T-helper 1 cell treated with Interleukin-12 subunit alpha and Interleukin-12 subunit beta and Interleukin-4 antibody, amounts not matched to agents 30 μg/mL and 1 μg/mL, for 36 hours (primary cell): ENCODE measurements at regions not wholly inside any gene's neighbourhood (a gene's known extent, or its start where the extent isn't known, plus 50 kb on each side); places are given as distances from the start of the nearest gene placed in this dataset.

ENCODE experiments used
- H3K27ac Mint-ChIP-seq: one replicate; pipeline ENCODE4 v1.8.0; 2021; ENCODE audit warnings: mild to moderate bottlenecking, mixed read lengths
- H3K27me3 Mint-ChIP-seq: one replicate; pipeline ENCODE4 v1.8.0; 2021; ENCODE audit warnings: low read depth, mixed read lengths
- H3K36me3 Mint-ChIP-seq: one replicate; pipeline ENCODE4 v1.8.0; 2021; ENCODE audit warnings: low read depth, mixed read lengths
- H3K4me1 Mint-ChIP-seq: one replicate; pipeline ENCODE4 v1.8.0; 2021; ENCODE audit warnings: low read depth, mixed read lengths
- H3K4me3 Mint-ChIP-seq: one replicate; pipeline ENCODE4 v1.8.0; 2021; ENCODE audit warnings: mild to moderate bottlenecking, moderate library complexity, mixed read lengths
- H3K9me3 Mint-ChIP-seq: one replicate; pipeline ENCODE4 v1.8.0; 2021; ENCODE audit warnings: mixed read lengths

GRCh38 chr5:22928821-22929482, 75.8 kb upstream of the CDH12 start:
- no peaks in the 10 kb centered on the region for H3K36me3 Mint-ChIP-seq
- H3K4me3 Mint-ChIP-seq = no peak overlapping the region
- peaks cover 30% of the 10 kb centered on the region for H3K9me3 Mint-ChIP-seq
- no peaks in the 10 kb centered on the region for H3K4me1 Mint-ChIP-seq
- no peak overlapping the region for H3K27ac Mint-ChIP-seq
- H3K27me3 Mint-ChIP-seq = no peaks in the 10 kb centered on the region

DNA sequence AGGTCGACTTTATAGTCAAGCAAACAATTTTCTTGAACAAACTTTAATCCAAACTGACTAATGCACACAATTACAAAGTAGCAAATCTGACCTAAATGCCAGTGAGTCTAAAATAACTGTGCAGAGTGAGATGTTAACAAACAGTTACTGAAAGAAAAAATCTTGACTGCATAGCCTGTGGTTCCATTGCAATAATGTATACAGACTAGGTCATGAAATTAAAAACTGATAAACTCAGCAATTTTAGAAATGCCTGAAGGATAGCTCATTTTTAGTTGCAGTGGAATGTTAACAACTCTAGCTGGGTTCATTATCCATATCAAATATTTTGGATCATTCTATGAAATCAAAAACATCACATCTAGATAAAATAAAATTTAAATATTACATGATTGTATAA, 73.4 kb upstream of the CDH12 start:
- Mint-ChIP-seq H3K9me3 (peaks cover 12% of the 10 kb centered on the region), H3K36me3 (no peaks in the 10 kb centered on the region), H3K4me1 (no peaks in the 10 kb centered on the region), H3K27me3 (no peaks in the 10 kb centered on the region), H3K4me3 (no peak overlapping the region), H3K27ac (no peak overlapping the region)

DNA sequence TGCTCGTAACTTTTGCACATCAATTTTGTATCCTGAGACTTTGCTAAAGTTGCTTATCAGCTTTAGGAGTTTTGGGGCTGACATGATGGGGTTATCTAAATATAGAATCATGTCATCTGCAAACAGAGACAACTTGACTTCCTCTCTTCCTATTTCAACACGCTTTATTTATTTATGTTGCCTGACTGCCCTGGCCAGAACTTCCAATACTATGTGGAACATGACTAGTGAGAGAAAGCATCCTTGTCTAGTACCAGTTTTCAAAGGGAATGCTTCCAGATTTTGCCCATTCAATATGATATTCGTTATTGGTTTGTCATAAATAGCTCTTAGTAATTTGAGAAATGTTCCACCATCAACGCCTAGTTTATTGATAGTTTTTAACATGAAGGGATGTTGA, 65.4 kb upstream of the CDH12 start:
- Mint-ChIP-seq H3K27ac (no peak overlapping the region), H3K27me3 (no peaks in the 10 kb centered on the region), H3K36me3 (no peaks in the 10 kb centered on the region), H3K4me3 (no peak overlapping the region), H3K9me3 (peaks cover 12% of the 10 kb centered on the region), H3K4me1 (no peaks in the 10 kb centered on the region)

DNA sequence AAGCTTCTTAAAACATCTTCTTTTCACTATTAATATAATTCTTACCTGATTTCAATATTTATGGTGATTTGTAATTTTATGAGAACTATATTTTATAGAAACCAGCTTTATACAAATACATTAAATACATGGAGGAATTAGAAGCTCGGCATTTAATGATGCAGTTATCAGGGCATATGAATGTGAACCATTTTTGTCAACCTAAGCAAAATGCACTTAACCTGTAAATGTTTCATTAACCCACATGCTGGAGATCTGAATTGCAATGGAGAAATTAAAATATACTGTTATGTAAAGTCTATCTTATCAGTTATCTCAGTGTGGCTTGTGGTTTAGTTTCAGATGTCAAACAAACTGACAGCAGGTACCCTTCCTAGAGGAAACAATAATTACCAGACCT, 63.2 kb upstream of the CDH12 start:
- no peak overlapping the region for H3K27ac Mint-ChIP-seq
- peaks cover 12% of the 10 kb centered on the region for H3K9me3 Mint-ChIP-seq
- no peak overlapping the region for H3K4me3 Mint-ChIP-seq
- H3K27me3 Mint-ChIP-seq = no peaks in the 10 kb centered on the region
- no peaks in the 10 kb centered on the region for H3K4me1 Mint-ChIP-seq
- no peaks in the 10 kb centered on the region for H3K36me3 Mint-ChIP-seq

DNA sequence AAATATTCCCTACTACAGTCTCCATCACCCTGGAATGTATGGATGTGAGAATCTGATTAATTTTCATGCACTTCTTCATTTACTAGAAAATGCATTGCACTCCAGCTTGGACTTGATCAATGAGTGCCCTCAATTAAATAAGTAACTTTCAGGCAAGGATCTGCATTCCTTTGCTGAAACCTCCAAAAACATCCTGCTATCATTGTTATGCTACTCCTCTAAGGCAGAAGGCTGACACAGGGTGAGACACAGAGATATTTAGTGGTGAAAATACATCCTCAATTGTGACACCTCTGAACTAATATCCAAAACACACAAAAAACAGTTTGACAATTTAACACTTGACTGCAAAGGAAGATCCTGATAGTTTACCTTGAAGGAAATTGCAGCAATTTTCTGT, 57.9 kb upstream of the CDH12 start:
- peaks cover 5% of the 10 kb centered on the region for H3K9me3 Mint-ChIP-seq
- H3K36me3 Mint-ChIP-seq = no peaks in the 10 kb centered on the region

DNA sequence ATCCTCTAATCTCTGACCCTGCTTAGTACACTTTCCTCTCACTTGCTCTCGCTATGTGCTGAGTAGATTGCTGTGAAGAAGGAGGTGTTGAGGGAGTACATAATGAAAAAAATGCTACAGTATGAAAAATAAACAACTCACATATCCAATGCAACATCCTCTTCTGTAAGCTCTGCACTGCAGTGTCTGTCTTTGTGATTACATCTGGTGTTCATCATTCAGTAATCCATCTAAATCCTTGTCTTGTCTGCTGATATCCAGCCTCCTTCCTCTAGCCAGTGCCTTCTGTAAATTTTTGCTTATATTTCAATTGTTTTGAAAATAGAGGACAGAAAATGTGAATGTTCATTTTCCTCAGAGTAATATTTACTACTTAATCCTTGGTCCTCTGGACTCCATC, 57.4 kb upstream of the CDH12 start:
- Mint-ChIP-seq H3K27me3 (no peaks in the 10 kb centered on the region), H3K27ac (no peak overlapping the region), H3K36me3 (no peaks in the 10 kb centered on the region), H3K4me1 (no peaks in the 10 kb centered on the region), H3K4me3 (no peak overlapping the region), H3K9me3 (peaks cover 5% of the 10 kb centered on the region)

More for the DNA sequence above, 57.9 kb upstream of the CDH12 start:
- Mint-ChIP-seq H3K27ac (no peak overlapping the region), H3K4me3 (no peak overlapping the region), H3K27me3 (no peaks in the 10 kb centered on the region), H3K4me1 (no peaks in the 10 kb centered on the region)

DNA sequence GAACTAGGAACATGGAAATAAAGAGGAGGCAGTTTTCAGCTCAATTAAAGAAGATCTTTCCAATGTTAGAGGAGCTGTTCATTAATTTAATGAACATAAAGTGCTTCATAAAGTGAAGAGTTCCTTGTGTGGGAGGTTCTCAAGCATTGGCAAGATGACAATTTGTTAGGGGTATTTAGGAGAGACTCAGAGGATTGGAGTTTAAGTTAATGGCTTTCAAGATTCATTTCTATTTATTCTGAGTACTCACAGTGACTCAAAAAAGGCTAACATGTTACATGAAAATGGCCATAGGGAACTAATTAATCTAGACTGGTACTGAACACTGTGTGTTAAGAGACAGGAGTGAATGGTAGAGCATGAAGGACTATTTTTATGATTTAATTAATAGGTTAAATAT, 55.4 kb upstream of the CDH12 start:
- Mint-ChIP-seq H3K27ac (no peak overlapping the region), H3K27me3 (no peaks in the 10 kb centered on the region), H3K4me3 (no peak overlapping the region), H3K9me3 (peaks cover 3% of the 10 kb centered on the region), H3K36me3 (no peaks in the 10 kb centered on the region), H3K4me1 (no peaks in the 10 kb centered on the region)

DNA sequence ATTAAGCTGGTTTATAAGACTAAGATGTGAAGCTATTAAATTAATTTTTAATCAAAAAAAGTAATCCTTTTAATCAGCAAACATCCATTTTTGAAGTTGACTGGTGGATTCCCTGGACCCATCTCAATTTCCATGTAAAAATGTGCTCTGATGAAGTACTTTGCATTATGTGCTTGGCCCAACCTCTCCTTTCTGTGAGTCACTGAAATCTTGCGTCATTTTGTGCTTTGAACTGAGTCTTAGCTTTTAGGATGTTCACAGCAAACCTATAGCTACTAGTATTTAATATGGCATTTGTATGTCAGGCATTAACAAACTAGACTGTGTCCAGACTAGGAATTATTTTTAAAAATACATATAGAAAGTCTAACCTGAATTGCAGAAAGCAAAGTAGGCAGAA, 55.0 kb upstream of the CDH12 start:
- Mint-ChIP-seq H3K36me3 (no peaks in the 10 kb centered on the region), H3K27me3 (no peaks in the 10 kb centered on the region), H3K9me3 (peaks cover 3% of the 10 kb centered on the region), H3K4me1 (no peaks in the 10 kb centered on the region), H3K4me3 (no peak overlapping the region), H3K27ac (no peak overlapping the region)
